ENCODE measurements at regions not wholly inside any gene's neighbourhood (a gene's known extent, or its start where the extent isn't known, plus 50 kb on each side); places are given as distances from the start of the nearest gene placed in this dataset.

- Mint-ChIP-seq H3K27ac (no peak overlapping the region), H3K36me3 (ENCODE audit: low read depth) (no peaks in the 10 kb centered on the region), H3K4me1 (ENCODE audit: low read depth) (no peaks in the 10 kb centered on the region), H3K9me3 (peaks cover 45% of the 10 kb centered on the region), H3K27me3 (ENCODE audit: insufficient read depth) (peaks cover 2% of the 10 kb centered on the region), H3K4me3 (no peak overlapping the region)
- DNase-seq = no peak
- no peak for TF ChIP-seq CTCF (IDR thresholded peaks at IDR 0.05)
These were observed 244.3 kb upstream of the TSHZ2 start for GRCh38 chr20:52727740-52728456.

GRCh38 chr20:52724541-52724940 lies 247.6 kb upstream of the TSHZ2 start:
- Mint-ChIP-seq H3K9me3 (peaks cover 30% of the 10 kb centered on the region), H3K27ac (no peak overlapping the region), H3K4me1 (ENCODE audit: low read depth) (no peaks in the 10 kb centered on the region), H3K36me3 (ENCODE audit: low read depth) (no peaks in the 10 kb centered on the region), H3K4me3 (no peak overlapping the region), H3K27me3 (ENCODE audit: insufficient read depth) (peaks cover 2% of the 10 kb centered on the region)
- DNase-seq = no peak
- TF ChIP-seq CTCF (IDR thresholded peaks at IDR 0.05) = no peak

- no peak overlapping the region for H3K4me3 Mint-ChIP-seq
- DNase-seq = no peak
- H3K9me3 Mint-ChIP-seq = peaks cover 25% of the 10 kb centered on the region; the same call in 1 of the 2 replicates
- H3K36me3 Mint-ChIP-seq (ENCODE audit: low read depth) = no peaks in the 10 kb centered on the region
- peaks cover 2% of the 10 kb centered on the region for H3K27me3 Mint-ChIP-seq (ENCODE audit: insufficient read depth)
- H3K4me1 Mint-ChIP-seq (ENCODE audit: low read depth) = no peaks in the 10 kb centered on the region
- no peak overlapping the region for H3K27ac Mint-ChIP-seq
- no peak for TF ChIP-seq CTCF (IDR thresholded peaks at IDR 0.05)
These were observed 249.1 kb upstream of the TSHZ2 start for GRCh38 chr20:52722926-52723688.

- H3K36me3 Mint-ChIP-seq (ENCODE audit: low read depth) = no peaks in the 10 kb centered on the region
- H3K27ac Mint-ChIP-seq = no peak overlapping the region
- H3K9me3 Mint-ChIP-seq = peaks cover 44% of the 10 kb centered on the region
- H3K4me3 Mint-ChIP-seq = no peak overlapping the region
- H3K27me3 Mint-ChIP-seq (ENCODE audit: insufficient read depth) = no peaks in the 10 kb centered on the region
- H3K4me1 Mint-ChIP-seq (ENCODE audit: low read depth) = no peaks in the 10 kb centered on the region
- DNase-seq = no peak
- TF ChIP-seq CTCF (IDR thresholded peaks at IDR 0.05) = no peak
These were observed 264.0 kb upstream of the TSHZ2 start for GRCh38 chr20:52708137-52708536.

GRCh38 chr20:52704553-52704952 lies 267.6 kb upstream of the TSHZ2 start:
- H3K36me3 Mint-ChIP-seq (ENCODE audit: low read depth) = no peaks in the 10 kb centered on the region
- H3K4me1 Mint-ChIP-seq (ENCODE audit: low read depth) = no peaks in the 10 kb centered on the region
- peaks cover 28% of the 10 kb centered on the region for H3K9me3 Mint-ChIP-seq
- H3K27me3 Mint-ChIP-seq (ENCODE audit: insufficient read depth) = no peaks in the 10 kb centered on the region
- no peak overlapping the region for H3K4me3 Mint-ChIP-seq
- no peak for TF ChIP-seq CTCF (IDR thresholded peaks at IDR 0.05)
- DNase-seq = no peak
- H3K27ac Mint-ChIP-seq = no peak overlapping the region
